Neural cell (in vitro differentiated cells): ENCODE measurements at regions not wholly inside any gene's neighbourhood (a gene's known extent, or its start where the extent isn't known, plus 50 kb on each side); places are given as distances from the start of the nearest gene placed in this dataset.

Experiments used
- H2AFZ ChIP-seq: fragments of 200-600, 300-800 bp; sonication (generic), shearing (Covaris generic); 2 replicates; pipeline ENCODE4 v1.6.0; 2014; ENCODE audit warnings: low read depth, mild to moderate bottlenecking, antibody characterized with exemption, low read length, moderate library complexity
- H3F3A ChIP-seq: fragments of 200-600 bp; shearing (Covaris generic); 2 replicates; pipeline ENCODE4 v1.6.1; 2016; ENCODE audit warnings: mild to moderate bottlenecking, moderate library complexity, mixed read lengths, antibody characterized with exemption, low read length; ENCODE audit not compliant: insufficient read depth, poor library complexity, severe bottlenecking
- H3K27ac ChIP-seq: fragments of 200-600, 300-800 bp; sonication (generic), shearing (Covaris generic); 2 replicates; pipeline ENCODE4 v1.5.1; 2014; ENCODE audit warnings: mild to moderate bottlenecking, low read length, moderate library complexity
- H3K27me3 ChIP-seq: fragments of 300-800, 200-600 bp; sonication (generic), shearing (Covaris generic); 2 replicates; pipeline ENCODE4 v1.6.0; 2014; ENCODE audit warnings: mild to moderate bottlenecking, low read depth, low read length, moderate library complexity; ENCODE audit not compliant: insufficient read depth
- H3K36me3 ChIP-seq: fragments of 300-800, 200-600 bp; sonication (generic), shearing (Covaris generic); 2 replicates; pipeline ENCODE4 v1.5.1; 2014; ENCODE audit warnings: mild to moderate bottlenecking, antibody characterized with exemption, low read length, moderate library complexity; ENCODE audit not compliant: insufficient read depth
- H3K4me2 ChIP-seq: fragments of 300-800, 200-600 bp; sonication (generic), shearing (Covaris generic); 2 replicates; pipeline ENCODE4 v1.6.0; 2014; ENCODE audit warnings: mild to moderate bottlenecking, low read length
- H3K4me3 ChIP-seq: fragments of 300-800, 200-600 bp; sonication (generic), shearing (Covaris generic); 2 replicates; pipeline ENCODE4 v1.5.1; 2014; ENCODE audit warnings: mild to moderate bottlenecking, low read length, moderate library complexity
- H3K79me2 ChIP-seq: fragments of 200-600 bp; shearing (Covaris generic); replicated peaks from 2 replicates; pipeline ENCODE4 v1.6.0; 2014; ENCODE audit warnings: mild to moderate bottlenecking, low read length, moderate library complexity; ENCODE audit not compliant: insufficient read depth
- H3K9ac ChIP-seq: fragments of 300-800, 200-600 bp; sonication (generic), shearing (Covaris generic); 2 replicates; pipeline ENCODE4 v1.6.1; 2016; ENCODE audit warnings: mild to moderate bottlenecking, low read length, mixed read lengths
- H3K9me2 ChIP-seq: fragments of 200-600 bp; shearing (Covaris generic); 2 replicates; pipeline ENCODE4 v1.6.1; 2016; ENCODE audit warnings: mild to moderate bottlenecking, low read length, mixed read lengths; ENCODE audit not compliant: insufficient read depth
- H3K9me3 ChIP-seq: fragments of 200-600, 300-800 bp; sonication (generic), shearing (Covaris generic); 2 replicates; pipeline ENCODE4 v1.6.1; 2016; ENCODE audit warnings: mild to moderate bottlenecking, mixed run types, low read length, moderate library complexity, mixed read lengths
- H4K20me1 ChIP-seq: fragments of 200-600 bp; shearing (Covaris generic); 2 replicates; pipeline ENCODE4 v1.6.1; 2016; ENCODE audit warnings: mild to moderate bottlenecking, mixed run types; ENCODE audit not compliant: insufficient read depth
- CTCF ChIP-seq: fragments of 450-650 bp; IDR thresholded peaks from 2 replicates; pipeline ENCODE4 v1.5.1; 2014; ENCODE audit warnings: antibody characterized with exemption, mild to moderate bottlenecking, moderate library complexity; ENCODE audit not compliant: poor library complexity, severe bottlenecking
- EP300 ChIP-seq: fragments of 450-650 bp; conservative IDR thresholded peaks from 2 replicates; pipeline ENCODE4 v1.6.1; 2014; ENCODE audit warnings: antibody characterized with exemption, mild to moderate bottlenecking, moderate library complexity; ENCODE audit not compliant: poor library complexity, severe bottlenecking
- EZH2 ChIP-seq: fragments of 200-600, 300-800 bp; shearing (Covaris generic), sonication (generic); IDR thresholded peaks from 2 replicates; pipeline ENCODE4 v1.6.1; 2014; ENCODE audit warnings: antibody characterized with exemption, low read length, borderline replicate concordance, mild to moderate bottlenecking; ENCODE audit not compliant: insufficient read depth, poor library complexity, severe bottlenecking
- MXI1 ChIP-seq: fragments of 450-650 bp; conservative IDR thresholded peaks from 2 replicates; pipeline ENCODE4 v1.6.1; 2014; ENCODE audit warnings: antibody characterized with exemption, mild to moderate bottlenecking; ENCODE audit not compliant: poor library complexity, severe bottlenecking
- POLR2AphosphoS5 ChIP-seq: IDR thresholded peaks from 2 replicates; pipeline ENCODE4 v1.6.1; 2012
- RAD21 ChIP-seq: fragments of 450-650 bp; conservative IDR thresholded peaks from 2 replicates; pipeline ENCODE4 v1.6.1; 2014; ENCODE audit warnings: antibody characterized with exemption, mild to moderate bottlenecking, moderate library complexity
- REST ChIP-seq: IDR thresholded peaks from 2 replicates; pipeline ENCODE4 v1.6.1; 2012; ENCODE audit warnings: borderline replicate concordance
- SMC3 ChIP-seq: fragments of 450-650 bp; conservative IDR thresholded peaks from 2 replicates; pipeline ENCODE4 v1.6.1; 2014; ENCODE audit warnings: antibody characterized with exemption, mild to moderate bottlenecking, moderate library complexity; ENCODE audit not compliant: poor library complexity
- TAF1 ChIP-seq: IDR thresholded peaks from 2 replicates; pipeline ENCODE4 v1.6.1; 2012; ENCODE audit warnings: low read depth

- TF ChIP-seq CTCF: no peak
- TF ChIP-seq MXI1: no peak
- no peak for TF ChIP-seq EP300
- no peak for TF ChIP-seq SMC3
- TF ChIP-seq REST: no peak
- no peak for TF ChIP-seq RAD21
- TF ChIP-seq TAF1: no peak
- no peak for TF ChIP-seq EZH2
- no peak for TF ChIP-seq POLR2AphosphoS5
- Histone ChIP-seq H4K20me1 (no peaks in the 10 kb centered on the region), H3K4me3 (no peak overlapping the region), H2AFZ (no peak overlapping the region), H3K9me2 (no peaks in the 10 kb centered on the region), H3F3A (no peaks in the 10 kb centered on the region), H3K9me3 (no peaks in the 10 kb centered on the region), H3K27ac (no peak overlapping the region), H3K4me2 (no peak overlapping the region), H3K79me2 (no peaks in the 10 kb centered on the region), H3K9ac (no peak overlapping the region), H3K27me3 (no peaks in the 10 kb centered on the region), H3K36me3 (no peaks in the 10 kb centered on the region)
Measured at GRCh38 chr20:40441771-40442170, 247.3 kb downstream of the MAFB start.

- H3K9me3 ChIP-seq: no peaks in the 10 kb centered on the region
Measured at GRCh38 chr20:40438161-40438830, 250.7 kb downstream of the MAFB start.

More at GRCh38 chr20:40438161-40438830, 250.7 kb downstream of the MAFB start:
- Histone ChIP-seq H3F3A (no peaks in the 10 kb centered on the region), H3K9me2 (no peaks in the 10 kb centered on the region), H2AFZ (no peak overlapping the region), H3K4me2 (no peak overlapping the region), H4K20me1 (no peaks in the 10 kb centered on the region), H3K27ac (no peak overlapping the region), H3K4me3 (no peak overlapping the region), H3K27me3 (no peaks in the 10 kb centered on the region), H3K9ac (no peak overlapping the region), H3K36me3 (no peaks in the 10 kb centered on the region), H3K79me2 (no peaks in the 10 kb centered on the region)
- TF ChIP-seq TAF1 (no peak), EZH2 (no peak), MXI1 (no peak), EP300 (no peak), RAD21 (no peak), POLR2AphosphoS5 (no peak), SMC3 (no peak), CTCF (no peak), REST (no peak)
